Endothelial cell of umbilical vein (primary cell): ENCODE measurements at regions not wholly inside any gene's neighbourhood (a gene's known extent, or its start where the extent isn't known, plus 50 kb on each side); places are given as distances from the start of the nearest gene placed in this dataset.

ENCODE experiments used
- BruUV-seq: library from RNA; stranded (reverse); fragments of 400-500 nt; replicated peaks from 2 replicates; lab custom pipeline; 2021; lab: Mats Ljungman, UMichigan
- CTCF ChIA-PET: fragments of 300-600, 350-600 bp; sonication (Branson Sonifier 250); formaldehyde crosslinking; loops from one replicate; lab custom pipeline; 2021; ENCODE audit warnings: antibody characterized with exemption, inconsistent platforms; lab: Charles Lee
- POLR2A ChIA-PET: fragments of 300-600, 350-600 bp; sonication (Branson Sonifier 250); formaldehyde crosslinking; loops from one replicate; lab custom pipeline; 2021; ENCODE audit warnings: antibody characterized with exemption, inconsistent platforms; lab: Charles Lee
- DNase-seq: peaks from one replicate; pipeline ENCODE4 v3.0.0-alpha.2; 2011; ENCODE audit warnings: low read depth, low spot score
- FAIRE-seq: peaks from 2 replicates; lab custom pipeline; 2011; peaks lifted over from hg19 to GRCh38; lab: Jason Lieb, UNC
- H2AFZ ChIP-seq: 2 replicates; pipeline ENCODE4 v1.6.0; 2012; ENCODE audit warnings: low read depth, low read length, control low read depth, inconsistent platforms
- H3K27ac ChIP-seq: 2 replicates; pipeline ENCODE4 v1.5.1; 2011; ENCODE audit warnings: low read depth, mild to moderate bottlenecking, control low read depth, low read length, moderate library complexity; ENCODE audit not compliant: insufficient read depth
- H3K27me3 ChIP-seq, 2 experiments: 2 replicates each; pipeline versions ENCODE4 v1.6.0 to v1.6.1; 2011; ENCODE audit warnings: low read length in 2 of 2, mixed read lengths in 1 of 2; ENCODE audit not compliant: control insufficient read depth in 2 of 2, insufficient read depth in 2 of 2
- H3K36me3 ChIP-seq, 2 experiments: 2 replicates in 1 of 2; 3 replicates in 1 of 2; pipeline ENCODE4 v1.5.1; 2011; ENCODE audit warnings: low read length in 2 of 2, mild to moderate bottlenecking in 1 of 2, moderate library complexity in 1 of 2; ENCODE audit not compliant: control insufficient read depth in 2 of 2, insufficient read depth in 2 of 2; ENCODE audit errors: extremely low read depth in 1 of 2
- H3K4me1 ChIP-seq: 3 replicates; pipeline ENCODE4 v1.5.1; 2011; ENCODE audit warnings: mild to moderate bottlenecking, low read length; ENCODE audit not compliant: control insufficient read depth, insufficient read depth; ENCODE audit errors: extremely low read depth
- H3K4me2 ChIP-seq: 2 replicates; pipeline ENCODE4 v1.6.1; 2011; ENCODE audit warnings: low read length, control low read depth, mixed read lengths; ENCODE audit not compliant: insufficient read depth
- H3K4me3 ChIP-seq, 3 experiments: fragments of 200-600 bp in 1 of 3; sonication (generic), shearing (Covaris generic) in 1 of 3; replicated peaks in 1 of 3; 2 replicates each; pipeline ENCODE4 v1.5.1; 2011 to 2016; ENCODE audit warnings: control low read depth in 3 of 3, low read length in 3 of 3, mild to moderate bottlenecking in 2 of 3, inconsistent platforms in 1 of 3, low read depth in 1 of 3, moderate library complexity in 1 of 3; ENCODE audit not compliant: insufficient read depth in 1 of 3
- H3K79me2 ChIP-seq: 2 replicates; pipeline ENCODE4 v1.6.0; 2012; ENCODE audit warnings: low read length, inconsistent platforms; ENCODE audit not compliant: control insufficient read depth, insufficient read depth
- H3K9ac ChIP-seq: replicated peaks from 2 replicates; pipeline ENCODE3; 2011; ENCODE audit warnings: low read length, control low read depth; ENCODE audit not compliant: insufficient read depth; ENCODE audit errors: extremely low read depth
- H3K9me1 ChIP-seq: replicated peaks from 3 replicates; pipeline ENCODE4 v1.6.0; 2011; ENCODE audit warnings: mild to moderate bottlenecking, low read length; ENCODE audit not compliant: control insufficient read depth, insufficient read depth; ENCODE audit errors: extremely low read depth
- H3K9me3 ChIP-seq: replicated peaks from 2 replicates; pipeline ENCODE4 v1.5.1; 2012; ENCODE audit warnings: low read length, inconsistent platforms; ENCODE audit not compliant: control insufficient read depth, insufficient read depth
- H4K20me1 ChIP-seq: replicated peaks from 2 replicates; pipeline ENCODE3; 2011; ENCODE audit warnings: mild to moderate bottlenecking, low read length; ENCODE audit not compliant: control insufficient read depth, insufficient read depth; ENCODE audit errors: extremely low read depth
- CTCF ChIP-seq, 2 donors: IDR thresholded peaks; 1 replicate in 1 of 2; 2 replicates in 1 of 2; pipeline ENCODE4 v1.5.1; 2011; ENCODE audit warnings: low read length in 2 of 2, mild to moderate bottlenecking in 2 of 2, moderate library complexity in 2 of 2, control low read depth in 1 of 2, inconsistent platforms in 1 of 2, low read depth in 1 of 2; ENCODE audit not compliant: insufficient read depth in 1 of 2; ENCODE audit errors: extremely low read depth in 1 of 2
- EZH2 ChIP-seq: IDR thresholded peaks from 2 replicates; pipeline ENCODE4 v1.6.1; 2012; ENCODE audit warnings: borderline replicate concordance, low read depth, mild to moderate bottlenecking, moderate library complexity, low read length, inconsistent platforms; ENCODE audit not compliant: severe bottlenecking
- FOS ChIP-seq: IDR thresholded peaks from 2 replicates; pipeline ENCODE4 v1.6.1; 2011; ENCODE audit warnings: mild to moderate bottlenecking, low read length, moderate library complexity, borderline replicate concordance; ENCODE audit not compliant: insufficient read depth
- GATA2 ChIP-seq: IDR thresholded peaks from 2 replicates; pipeline ENCODE4 v1.7.0; 2011; ENCODE audit warnings: low read depth, mild to moderate bottlenecking, moderate library complexity, mixed read lengths, low read length; ENCODE audit not compliant: insufficient read length, insufficient read depth
- JUN ChIP-seq: IDR thresholded peaks from 2 replicates; pipeline ENCODE4 v1.6.1; 2011; ENCODE audit warnings: borderline replicate concordance, low read depth; ENCODE audit not compliant: insufficient read length, insufficient read depth
- MYC ChIP-seq: IDR thresholded peaks from one replicate; pipeline ENCODE4 v1.6.1; 2011; ENCODE audit warnings: mild to moderate bottlenecking, low read depth, low read length
- POLR2A ChIP-seq: IDR thresholded peaks from 2 replicates; pipeline ENCODE4 v1.6.1; 2012; ENCODE audit warnings: low read depth, mild to moderate bottlenecking, control low read depth, low read length
- POLR2AphosphoS5 ChIP-seq: IDR thresholded peaks from 2 replicates; pipeline ENCODE4 v1.6.1; 2012; ENCODE audit warnings: low read depth, mild to moderate bottlenecking, control low read depth, low read length, moderate library complexity; ENCODE audit not compliant: insufficient read depth
- dilution Hi-C: fragments of 300-500 bp; cut with MboI; formaldehyde crosslinking; loops from one replicate; pipeline ENCODE4 v1.15.0; 2019; ENCODE audit warnings: low sequenced_read_pairs; ENCODE audit not compliant: extremely low pct_ligation_motif_present
- intact Hi-C: fragments of 100-400 bp; cut with micrococcal nuclease; formaldehyde crosslinking; loops from one replicate; pipeline ENCODE4 v1.10.0; 2022
- TF ChIP-seq, protein P1 (sequence below): IDR thresholded peaks from 2 replicates; pipeline ENCODE4 v1.6.1; 2011; ENCODE audit not compliant: insufficient read depth, insufficient read length

GRCh38 chr6:1200081-1200408 is 111.9 kb upstream of the FOXQ1 start:
- no peaks in the 10 kb centered on the region for H3K27me3 ChIP-seq
- H3K79me2 ChIP-seq: no peaks in the 10 kb centered on the region
- H3K9ac ChIP-seq: no peak overlapping the region
- CTCF ChIA-PET: no interaction called here
- FAIRE-seq: no peak
- no peak overlapping the region for H3K4me3 ChIP-seq
- H3K4me1 ChIP-seq: no peaks in the 10 kb centered on the region
- no TSS peak for BruUV-seq
- peaks cover 4% of the 10 kb centered on the region for H3K9me3 ChIP-seq
- dilution Hi-C loops: no loop called here
- H4K20me1 ChIP-seq: no peaks in the 10 kb centered on the region
- no peak overlapping the region for H3K27ac ChIP-seq
- POLR2A ChIA-PET: no interaction called here
- no peak overlapping the region for H2AFZ ChIP-seq
- H3K4me2 ChIP-seq: no peak overlapping the region
- H3K36me3 ChIP-seq: no peaks in the 10 kb centered on the region
- no peak for TF ChIP-seq EZH2
- no peak for TF ChIP-seq GATA2
- no peak for TF ChIP-seq POLR2AphosphoS5
- no peak for TF ChIP-seq JUN
- TF ChIP-seq MYC: no peak
- TF ChIP-seq FOS: no peak
- TF ChIP-seq POLR2A: no peak
- TF ChIP-seq, protein P1, sequence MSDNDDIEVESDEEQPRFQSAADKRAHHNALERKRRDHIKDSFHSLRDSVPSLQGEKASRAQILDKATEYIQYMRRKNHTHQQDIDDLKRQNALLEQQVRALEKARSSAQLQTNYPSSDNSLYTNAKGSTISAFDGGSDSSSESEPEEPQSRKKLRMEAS: no peak
- no peak for TF ChIP-seq CTCF (IDR thresholded peaks at IDR 0.05; ENCODE audit: extremely low read depth in 1 of 2, insufficient read depth in 1 of 2, low read depth in 1 of 2, low read length in 2 of 2)
- H3K9me1 ChIP-seq: no peaks in the 10 kb centered on the region
- DNase-seq: no peak
- intact Hi-C loops: no loop called here
